ENCODE measurements at regions not wholly inside any gene's neighbourhood (a gene's known extent, or its start where the extent isn't known, plus 50 kb on each side); places are given as distances from the start of the nearest gene placed in this dataset.

- RAD21 ChIA-PET (ENCODE audit: low non-redundant PET in 1 of 2, low total read pairs in 2 of 2, uncharacterized antibody in 2 of 2, unreplicated experiment in 2 of 2): no interaction called here
- no peaks in the 10 kb centered on the region for H3K27me3 ChIP-seq (ENCODE audit: insufficient read depth, low read length)
Measured at GRCh38 chr13:64725492-64725891, 2504.6 kb downstream of the PCDH9 start.

More at GRCh38 chr13:64725492-64725891, 2504.6 kb downstream of the PCDH9 start:
- Histone ChIP-seq H3K4me2 (ENCODE audit: low read length) (no peak overlapping the region), H3K27ac (ENCODE audit: low read depth, low read length) (no peak overlapping the region), H3K79me2 (ENCODE audit: insufficient read depth, low read length) (no peaks in the 10 kb centered on the region), H2AFZ (ENCODE audit: low read depth, low read length, poor library complexity, severe bottlenecking) (peak overlapping the region; percentile 49), H4K20me1 (ENCODE audit: insufficient read depth) (no peaks in the 10 kb centered on the region), H3K36me3 (ENCODE audit: control insufficient read depth in 1 of 2, insufficient read depth in 2 of 2, low read length in 2 of 2) (no peaks in the 10 kb centered on the region), H3K4me3 (replicated peaks in 1 of 2; ENCODE audit: low read depth in 1 of 2, low read length in 2 of 2) (no peak overlapping the region), H3K9me3 (ENCODE audit: control insufficient read depth in 1 of 2, insufficient read depth in 1 of 2, low read depth in 1 of 2, low read length in 2 of 2) (no peaks in the 10 kb centered on the region), H3K9me2 (ENCODE audit: insufficient read depth) (no peaks in the 10 kb centered on the region), H3K9ac (ENCODE audit: low read length) (no peak overlapping the region), H3K4me1 (ENCODE audit: control insufficient read depth in 1 of 2, insufficient read depth in 2 of 2, low read length in 2 of 2) (peaks cover 0 to 13% of the 10 kb centered on the region in 2 experiments; a peak in 3 of 4 replicates)
- TF ChIP-seq CEBPB (IDR thresholded peaks at IDR 0.05; ENCODE audit: low read depth): no peak
- TF ChIP-seq ZFX (IDR thresholded peaks at IDR 0.05): no peak
- no peak for TF ChIP-seq SRF (IDR thresholded peaks at IDR 0.05; ENCODE audit: low read depth)
- no peak for TF ChIP-seq RAD21 (IDR thresholded peaks at IDR 0.05; ENCODE audit: low read depth)
- TF ChIP-seq REST (IDR thresholded peaks at IDR 0.05; ENCODE audit: low read depth): no peak
- no peak for TF ChIP-seq CBX3 (IDR thresholded peaks at IDR 0.05; ENCODE audit: low read depth)
- TF ChIP-seq CTCF (IDR thresholded peaks at IDR 0.05 in 2 of 3, conservative IDR thresholded peaks at IDR 0.05 in 1 of 3; ENCODE audit: borderline replicate concordance in 1 of 3, insufficient read depth in 1 of 3, low read depth in 2 of 3, low read length in 2 of 3): no peak
- TF ChIP-seq EZH2 (IDR thresholded peaks at IDR 0.05): no peak
- TF ChIP-seq ZBTB33 (IDR thresholded peaks at IDR 0.05; ENCODE audit: extremely low read depth, insufficient replicate concordance, low read length): no peak
- TF ChIP-seq ZNF274 (IDR thresholded peaks at IDR 0.05; ENCODE audit: low read depth, low read length): no peak
- no peak for TF ChIP-seq EGR1 (IDR thresholded peaks at IDR 0.05; ENCODE audit: low read depth)
- no peak for TF ChIP-seq TCF7L2 (IDR thresholded peaks at IDR 0.05; ENCODE audit: borderline replicate concordance, extremely low read depth, insufficient read depth, insufficient read length)
- TF ChIP-seq FOSL1 (IDR thresholded peaks at IDR 0.05; ENCODE audit: low read depth): no peak
- no peak for TF ChIP-seq SP1 (IDR thresholded peaks at IDR 0.05; ENCODE audit: low read depth)
- no peak for TF ChIP-seq ELF1 (IDR thresholded peaks at IDR 0.05; ENCODE audit: borderline replicate concordance, low read depth)
- no peak for TF ChIP-seq MAX (IDR thresholded peaks at IDR 0.05)
- TF ChIP-seq ATF3 (IDR thresholded peaks at IDR 0.05): no peak
- no peak for TF ChIP-seq EZH2phosphoT487 (IDR thresholded peaks at IDR 0.05; ENCODE audit: borderline replicate concordance)
- BruUV-seq (replicated peaks): no TSS peak
- ChIA-PET POLR2A (no interaction called here), CTCF (no interaction called here)
- ATAC-seq (no peak), DNase-seq (ENCODE audit: low read depth, low spot score) (no peak)
- intact Hi-C loops (cut with micrococcal nuclease): no loop called here

Data from HCT116 (cell line).